SU-DHL-6 (cell line): ENCODE measurements at regions not wholly inside any gene's neighbourhood (a gene's known extent, or its start where the extent isn't known, plus 50 kb on each side); places are given as distances from the start of the nearest gene placed in this dataset.
"Not testable (repeated sequence)": the region's sequence is repeated elsewhere in the genome, so short reads cannot be mapped to it uniquely, and the experiment has no call there.

Experiments used
- H2AFZ ChIP-seq: fragments of 200-600 bp; sonication (generic); 2 replicates; pipeline ENCODE4 v1.6.1; 2014; ENCODE audit warnings: low read depth, mild to moderate bottlenecking, moderate library complexity, mixed read lengths, antibody characterized with exemption, low read length; ENCODE audit not compliant: severe bottlenecking
- H3F3A ChIP-seq: fragments of 200-600 bp; shearing (Covaris generic); 2 replicates; pipeline ENCODE4 v1.6.0; 2016; ENCODE audit warnings: antibody characterized with exemption, mild to moderate bottlenecking; ENCODE audit not compliant: insufficient read depth
- H3K27ac ChIP-seq: fragments of 200-600 bp; sonication (generic); 2 replicates; pipeline ENCODE4 v1.5.1; 2016; ENCODE audit warnings: low read depth, mild to moderate bottlenecking, low read length, moderate library complexity, mixed read lengths
- H3K27me3 ChIP-seq: fragments of 200-600 bp; sonication (generic), shearing (Covaris generic); 2 replicates; pipeline ENCODE4 v1.6.0; 2014; ENCODE audit warnings: mild to moderate bottlenecking, low read length
- H3K36me3 ChIP-seq: fragments of 200-600 bp; sonication (generic); 2 replicates; pipeline ENCODE4 v1.6.1; 2014; ENCODE audit warnings: mild to moderate bottlenecking, low read length, mixed read lengths
- H3K4me2 ChIP-seq: fragments of 300-600, 200-600 bp; shearing (Covaris generic), sonication (generic); 2 replicates; pipeline ENCODE4 v1.6.0; 2014; ENCODE audit warnings: low read length, low read depth, mild to moderate bottlenecking; ENCODE audit not compliant: poor library complexity, severe bottlenecking
- H3K4me3 ChIP-seq: fragments of 200-600 bp; sonication (generic); 2 replicates; pipeline ENCODE4 v1.5.1; 2014; ENCODE audit warnings: antibody characterized with exemption, low read length, mild to moderate bottlenecking, mixed read lengths; ENCODE audit not compliant: insufficient read depth, poor library complexity, severe bottlenecking
- H3K79me2 ChIP-seq: fragments of 200-600 bp; sonication (generic); 2 replicates; pipeline ENCODE4 v1.6.1; 2014; ENCODE audit warnings: mild to moderate bottlenecking, low read length, moderate library complexity; ENCODE audit not compliant: insufficient read depth
- H3K9ac ChIP-seq: fragments of 200-600 bp; sonication (generic); 2 replicates; pipeline ENCODE4 v1.7.0; 2014; ENCODE audit warnings: mild to moderate bottlenecking, low read length
- H3K9me2 ChIP-seq: fragments of 200-600 bp; sonication (generic); replicated peaks from 2 replicates; pipeline ENCODE4 v1.6.1; 2014; ENCODE audit warnings: low read length; ENCODE audit not compliant: insufficient read depth
- H3K9me3 ChIP-seq: fragments of 200-600 bp; sonication (generic); 2 replicates; pipeline ENCODE4 v1.6.1; 2014; ENCODE audit warnings: low read length, mixed read lengths; ENCODE audit not compliant: insufficient read depth
- H4K20me1 ChIP-seq: fragments of 200-600 bp; sonication (generic); 2 replicates; pipeline ENCODE4 v1.6.1; 2014; ENCODE audit warnings: low read depth, mild to moderate bottlenecking, antibody characterized with exemption, low read length, moderate library complexity, mixed read lengths
- EZH2phosphoT487 ChIP-seq: fragments of 200-600 bp; sonication (generic), shearing (Covaris generic); conservative IDR thresholded peaks from 2 replicates; pipeline ENCODE4 v1.6.1; 2018; ENCODE audit warnings: mild to moderate bottlenecking, antibody characterized with exemption, low read length, moderate library complexity, mixed read lengths
- TF ChIP-seq, protein P1 (sequence below): fragments of 200-600 bp; sonication (generic); IDR thresholded peaks from one replicate; pipeline ENCODE4 v1.5.1; 2017; ENCODE audit warnings: antibody characterized with exemption, mild to moderate bottlenecking, low read length, moderate library complexity; ENCODE audit not compliant: insufficient read depth, poor library complexity, severe bottlenecking

- Histone ChIP-seq H3F3A (no peaks in the 10 kb centered on the region), H3K4me2 (no peak overlapping the region), H3K4me3 (no peak overlapping the region), H4K20me1 (no peaks in the 10 kb centered on the region), H2AFZ (no peak overlapping the region), H3K9me2 (no peaks in the 10 kb centered on the region), H3K79me2 (no peaks in the 10 kb centered on the region), H3K27me3 (no peaks in the 10 kb centered on the region), H3K9me3 (no peaks in the 10 kb centered on the region), H3K9ac (no peak overlapping the region), H3K27ac (no peak overlapping the region), H3K36me3 (no peaks in the 10 kb centered on the region)
- no peak for TF ChIP-seq EZH2phosphoT487
- TF ChIP-seq, protein P1, sequence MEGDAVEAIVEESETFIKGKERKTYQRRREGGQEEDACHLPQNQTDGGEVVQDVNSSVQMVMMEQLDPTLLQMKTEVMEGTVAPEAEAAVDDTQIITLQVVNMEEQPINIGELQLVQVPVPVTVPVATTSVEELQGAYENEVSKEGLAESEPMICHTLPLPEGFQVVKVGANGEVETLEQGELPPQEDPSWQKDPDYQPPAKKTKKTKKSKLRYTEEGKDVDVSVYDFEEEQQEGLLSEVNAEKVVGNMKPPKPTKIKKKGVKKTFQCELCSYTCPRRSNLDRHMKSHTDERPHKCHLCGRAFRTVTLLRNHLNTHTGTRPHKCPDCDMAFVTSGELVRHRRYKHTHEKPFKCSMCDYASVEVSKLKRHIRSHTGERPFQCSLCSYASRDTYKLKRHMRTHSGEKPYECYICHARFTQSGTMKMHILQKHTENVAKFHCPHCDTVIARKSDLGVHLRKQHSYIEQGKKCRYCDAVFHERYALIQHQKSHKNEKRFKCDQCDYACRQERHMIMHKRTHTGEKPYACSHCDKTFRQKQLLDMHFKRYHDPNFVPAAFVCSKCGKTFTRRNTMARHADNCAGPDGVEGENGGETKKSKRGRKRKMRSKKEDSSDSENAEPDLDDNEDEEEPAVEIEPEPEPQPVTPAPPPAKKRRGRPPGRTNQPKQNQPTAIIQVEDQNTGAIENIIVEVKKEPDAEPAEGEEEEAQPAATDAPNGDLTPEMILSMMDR: no peak
Measured at GRCh38 chr1:22332795-22333499, 118.7 kb upstream of the ZBTB40 start.

GRCh38 chr1:22333516-22334121 lies 118.0 kb upstream of the ZBTB40 start:
- H3K27me3 ChIP-seq: no peaks in the 10 kb centered on the region
- no peak overlapping the region for H2AFZ ChIP-seq
- H3K4me2 ChIP-seq: no peak overlapping the region

DNA sequence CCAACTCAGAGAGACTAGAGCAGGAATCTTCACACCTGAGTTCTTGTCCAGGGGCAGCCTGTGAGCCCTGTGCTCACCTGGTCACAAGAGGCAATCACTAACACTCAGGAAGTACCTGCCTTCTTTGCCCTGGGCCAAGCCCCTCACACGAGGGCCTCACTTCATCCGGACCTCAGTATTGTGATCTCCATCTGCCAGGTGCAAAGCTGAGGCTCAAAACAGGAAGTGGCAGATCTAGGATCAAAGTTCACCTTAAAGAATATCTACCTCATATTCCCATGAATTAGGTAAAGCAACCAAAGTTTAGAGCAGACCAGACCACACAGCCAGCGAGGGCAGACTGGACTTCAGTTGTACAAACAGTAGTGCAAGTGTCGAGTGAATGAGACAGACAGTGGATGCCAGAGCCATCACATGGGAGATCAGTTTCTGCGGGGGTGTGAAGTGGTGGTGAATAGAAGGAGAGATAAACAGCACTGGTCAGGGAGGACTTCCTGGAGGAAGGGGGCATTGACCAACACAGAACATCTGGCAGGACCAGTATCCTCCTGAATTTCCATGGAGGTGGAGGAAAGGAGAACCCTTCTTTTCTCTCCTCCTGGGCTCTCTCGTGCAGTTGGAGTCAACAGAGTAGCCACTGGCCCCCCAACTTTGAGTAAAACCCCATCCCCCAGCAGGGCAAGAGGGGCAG lies 116.6 kb upstream of the ZBTB40 start:
- no peaks in the 10 kb centered on the region for H3K9me3 ChIP-seq
- no peak for TF ChIP-seq EZH2phosphoT487
- TF ChIP-seq, protein P1: no peak
- H3K4me3 ChIP-seq: no peak overlapping the region
- H3K27me3 ChIP-seq: no peaks in the 10 kb centered on the region
- no peaks in the 10 kb centered on the region for H3K79me2 ChIP-seq
- no peaks in the 10 kb centered on the region for H4K20me1 ChIP-seq
- H3F3A ChIP-seq: no peaks in the 10 kb centered on the region
- no peak overlapping the region for H2AFZ ChIP-seq
- no peak overlapping the region for H3K4me2 ChIP-seq
- H3K9ac ChIP-seq: no peak overlapping the region
- no peaks in the 10 kb centered on the region for H3K36me3 ChIP-seq
- no peaks in the 10 kb centered on the region for H3K9me2 ChIP-seq
- no peak overlapping the region for H3K27ac ChIP-seq

More at GRCh38 chr1:22333516-22334121, 118.0 kb upstream of the ZBTB40 start:
- Histone ChIP-seq H3K36me3 (no peaks in the 10 kb centered on the region), H3K9me2 (no peaks in the 10 kb centered on the region), H3K27ac (no peak overlapping the region), H3K79me2 (no peaks in the 10 kb centered on the region), H3F3A (no peaks in the 10 kb centered on the region), H4K20me1 (no peaks in the 10 kb centered on the region), H3K9me3 (no peaks in the 10 kb centered on the region), H3K9ac (no peak overlapping the region), H3K4me3 (no peak overlapping the region)
- TF ChIP-seq EZH2phosphoT487: no peak

- not testable (repeated sequence) for H3K27me3 ChIP-seq
Measured at GRCh38 chr1:22336274-22336673, 115.4 kb upstream of the ZBTB40 start.

DNA sequence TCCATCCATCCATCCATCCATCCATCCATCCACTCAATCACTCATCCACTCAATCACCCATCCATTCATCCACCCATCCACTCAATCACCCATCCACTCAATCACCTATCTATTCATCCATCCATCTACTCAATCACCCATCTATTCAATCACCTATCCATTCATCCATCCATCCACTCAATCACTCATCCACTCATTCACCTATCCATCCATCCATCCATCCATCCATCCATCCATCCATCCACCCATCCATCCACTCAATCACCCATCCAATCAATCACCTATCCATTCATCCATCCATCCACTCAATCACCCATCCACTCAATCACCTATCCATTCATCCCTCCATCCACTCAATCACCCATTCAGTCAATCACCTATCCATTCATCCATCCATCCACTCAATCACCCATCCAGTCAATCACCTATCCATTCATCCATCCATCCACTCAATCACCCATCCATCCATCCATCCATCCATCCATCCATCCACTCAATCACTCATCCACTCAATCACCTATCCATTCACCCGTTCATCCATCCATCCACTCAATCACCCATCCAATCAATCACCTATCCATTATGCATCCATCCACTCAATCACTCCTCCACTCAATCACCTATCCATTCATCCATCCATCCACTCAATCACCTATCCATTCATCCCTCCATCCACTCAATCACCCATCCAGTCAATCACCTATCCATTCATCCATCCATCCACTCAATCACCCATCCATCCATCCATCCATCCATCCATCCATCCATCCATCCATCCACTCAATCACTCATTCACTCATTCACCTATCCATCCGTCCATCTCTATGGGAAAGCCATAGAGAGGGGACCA lies 114.7 kb upstream of the ZBTB40 start:
- H3F3A ChIP-seq, H3K79me2 ChIP-seq, H3K27ac ChIP-seq, H2AFZ ChIP-seq, H3K36me3 ChIP-seq, H3K27me3 ChIP-seq, H3K4me3 ChIP-seq, H4K20me1 ChIP-seq, H3K4me2 ChIP-seq, H3K9ac ChIP-seq, H3K9me3 ChIP-seq, H3K9me2 ChIP-seq: not testable (repeated sequence)

More at GRCh38 chr1:22336274-22336673, 115.4 kb upstream of the ZBTB40 start:
- not testable (repeated sequence) for H3K27ac ChIP-seq, H3K9me3 ChIP-seq, H3K4me2 ChIP-seq, H2AFZ ChIP-seq, H3K9me2 ChIP-seq, H4K20me1 ChIP-seq, H3K79me2 ChIP-seq, H3K9ac ChIP-seq, H3K4me3 ChIP-seq, H3F3A ChIP-seq, H3K36me3 ChIP-seq
